Kidney (tissue), 13 donors: ENCODE measurements at regions not wholly inside any gene's neighbourhood (a gene's known extent, or its start where the extent isn't known, plus 50 kb on each side); places are given as distances from the start of the nearest gene placed in this dataset.

Experiments used
- DNase-seq, 5 donors: peaks; one replicate each; pipeline ENCODE4 v3.0.0-alpha.2; 2013 to 2020
- FAIRE-seq: peaks from 2 replicates; lab custom pipeline; 2012; peaks lifted over from hg19 to GRCh38; lab: Jason Lieb, UNC
- H3K27ac ChIP-seq, 2 donors: one replicate each; pipeline ENCODE4 v1.7.0; 2013; ENCODE audit warnings: low read depth in 2 of 2, low read length in 2 of 2, inconsistent platforms in 1 of 2
- H3K27me3 ChIP-seq: one replicate; pipeline ENCODE4 v1.7.1; 2013; ENCODE audit warnings: low read length, inconsistent platforms; ENCODE audit not compliant: control insufficient read depth, insufficient read depth
- H3K36me3 ChIP-seq, 3 donors: one replicate each; pipeline versions ENCODE4 v1.7.0 to v1.7.1; 2013; ENCODE audit warnings: low read length in 3 of 3, control low read depth in 1 of 3, inconsistent platforms in 1 of 3; ENCODE audit not compliant: insufficient read depth in 3 of 3, control insufficient read depth in 2 of 3
- H3K4me1 ChIP-seq, 3 donors: one replicate each; pipeline versions ENCODE4 v1.7.0 to v1.7.1; 2013; ENCODE audit warnings: low read length in 3 of 3, inconsistent platforms in 1 of 3, low read depth in 1 of 3; ENCODE audit not compliant: control insufficient read depth in 2 of 3, insufficient read depth in 2 of 3
- H3K4me3 ChIP-seq, 3 donors: one replicate each; pipeline versions ENCODE4 v1.7.0 to v1.8.1; 2013; ENCODE audit warnings: low read length in 3 of 3, control low read depth in 1 of 3, inconsistent platforms in 1 of 3
- H3K9ac ChIP-seq, 3 donors: one replicate each; pipeline versions ENCODE4 v1.7.0 to v1.7.1; 2013; ENCODE audit warnings: low read length in 3 of 3, control low read depth in 1 of 3, inconsistent platforms in 1 of 3
- H3K9me3 ChIP-seq, 3 donors: one replicate each; pipeline versions ENCODE4 v1.7.0 to v1.7.1; 2013; ENCODE audit warnings: low read length in 3 of 3, control low read depth in 1 of 3, inconsistent platforms in 1 of 3; ENCODE audit not compliant: control insufficient read depth in 2 of 3, insufficient read depth in 1 of 3
- intact Hi-C: fragments of 100-400 bp; cut with DNase I; formaldehyde crosslinking; loops from one replicate; pipeline ENCODE4 v1.11.1; 2022
- TF ChIP-seq, protein P1 (sequence below): IDR thresholded peaks from 3 replicates; pipeline ENCODE4 v1.5.1; 2012; ENCODE audit warnings: mild to moderate bottlenecking, moderate library complexity, borderline replicate concordance; ENCODE audit not compliant: insufficient read depth; ENCODE audit errors: extremely low read depth
- donor health status: control.
- donor health status: control.
- donor health status: control.
- donor health status: control.
- donor health status: control.
- donor health status: DM: yes; HTN: yes; CAD: no.
- donor health status: Normal renal cell carcinoma (clear cell type).

- TF ChIP-seq, protein P1, sequence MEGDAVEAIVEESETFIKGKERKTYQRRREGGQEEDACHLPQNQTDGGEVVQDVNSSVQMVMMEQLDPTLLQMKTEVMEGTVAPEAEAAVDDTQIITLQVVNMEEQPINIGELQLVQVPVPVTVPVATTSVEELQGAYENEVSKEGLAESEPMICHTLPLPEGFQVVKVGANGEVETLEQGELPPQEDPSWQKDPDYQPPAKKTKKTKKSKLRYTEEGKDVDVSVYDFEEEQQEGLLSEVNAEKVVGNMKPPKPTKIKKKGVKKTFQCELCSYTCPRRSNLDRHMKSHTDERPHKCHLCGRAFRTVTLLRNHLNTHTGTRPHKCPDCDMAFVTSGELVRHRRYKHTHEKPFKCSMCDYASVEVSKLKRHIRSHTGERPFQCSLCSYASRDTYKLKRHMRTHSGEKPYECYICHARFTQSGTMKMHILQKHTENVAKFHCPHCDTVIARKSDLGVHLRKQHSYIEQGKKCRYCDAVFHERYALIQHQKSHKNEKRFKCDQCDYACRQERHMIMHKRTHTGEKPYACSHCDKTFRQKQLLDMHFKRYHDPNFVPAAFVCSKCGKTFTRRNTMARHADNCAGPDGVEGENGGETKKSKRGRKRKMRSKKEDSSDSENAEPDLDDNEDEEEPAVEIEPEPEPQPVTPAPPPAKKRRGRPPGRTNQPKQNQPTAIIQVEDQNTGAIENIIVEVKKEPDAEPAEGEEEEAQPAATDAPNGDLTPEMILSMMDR: no peak
- intact Hi-C loops: no loop called here
- FAIRE-seq (no peak), DNase-seq (no peak)
- Histone ChIP-seq H3K27ac (no peak overlapping the region), H3K4me1 (no peaks in the 10 kb centered on the region), H3K27me3 (no peaks in the 10 kb centered on the region), H3K9me3 (no peaks in the 10 kb centered on the region), H3K9ac (no peak overlapping the region), H3K36me3 (no peaks in the 10 kb centered on the region), H3K4me3 (no peak overlapping the region)
Observed at GRCh38 chr12:67449591-67450052, 180.5 kb downstream of the CAND1 start.

- Histone ChIP-seq H3K36me3 (no peaks in the 10 kb centered on the region), H3K9ac (no peak overlapping the region), H3K9me3 (no peaks in the 10 kb centered on the region), H3K27ac (no peak overlapping the region), H3K27me3 (no peaks in the 10 kb centered on the region), H3K4me1 (no peaks in the 10 kb centered on the region), H3K4me3 (no peak overlapping the region)
- no peak for DNase-seq
- FAIRE-seq: no peak
- TF ChIP-seq, protein P1: no peak
- intact Hi-C loops: no loop called here
Observed at GRCh38 chr12:67450441-67450840, 181.3 kb downstream of the CAND1 start.

DNA sequence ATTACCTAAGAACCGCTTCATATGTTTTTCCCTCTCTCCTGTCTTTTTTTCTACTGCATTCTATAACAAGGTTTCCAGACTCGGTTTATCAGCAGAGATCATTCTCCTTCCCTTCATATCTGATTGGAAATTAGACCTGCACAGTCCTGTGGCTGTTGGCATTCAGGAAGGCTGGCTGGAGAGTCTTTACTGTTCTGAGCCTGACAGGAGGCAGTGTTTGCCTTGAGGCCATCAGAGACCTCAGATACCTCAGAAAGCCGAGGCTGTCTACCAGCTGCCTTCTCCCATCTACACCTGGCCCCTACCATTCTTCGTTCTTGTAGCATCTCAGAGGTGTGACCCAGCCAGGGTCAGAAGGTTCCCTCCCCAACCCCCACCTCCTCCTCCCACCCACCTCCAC, 182.0 kb downstream of the CAND1 start:
- no peak for FAIRE-seq
- Histone ChIP-seq H3K4me3 (no peak overlapping the region), H3K27ac (no peak overlapping the region), H3K4me1 (no peaks in the 10 kb centered on the region), H3K9ac (no peak overlapping the region), H3K36me3 (no peaks in the 10 kb centered on the region), H3K27me3 (no peaks in the 10 kb centered on the region), H3K9me3 (no peaks in the 10 kb centered on the region)
- TF ChIP-seq, protein P1: no peak
- intact Hi-C loops: no loop called here
- no peak for DNase-seq
